Natural killer cell (primary cell): ENCODE measurements at regions not wholly inside any gene's neighbourhood (a gene's known extent, or its start where the extent isn't known, plus 50 kb on each side); places are given as distances from the start of the nearest gene placed in this dataset.

Source experiments
- ATAC-seq, 3 donors: fragments of 150-1000 bp in 2 of 3; fragments of 200-7000 bp in 1 of 3; cut with Tn5 transposase; 1 replicate in 1 of 3; 2 replicates in 2 of 3; pipeline ENCODE4 v1.10.0; 2021; ENCODE audit warnings: mild to moderate bottlenecking in 2 of 3, moderate library complexity in 2 of 3
- DNase-seq, 2 donors: peaks; one replicate each; pipeline versions ENCODE4 v3.0.0 to v3.0.0-alpha.2; 2013 to 2021; ENCODE audit warnings: mixed read lengths in 1 of 2
- H3K27ac ChIP-seq: one replicate; pipeline ENCODE4 v1.5.1; 2013; ENCODE audit warnings: mild to moderate bottlenecking, low read length
- H3K27me3 ChIP-seq: one replicate; pipeline ENCODE4 v1.6.1; 2013; ENCODE audit warnings: low read length; ENCODE audit not compliant: control insufficient read depth, insufficient read depth
- H3K36me3 ChIP-seq: one replicate; pipeline ENCODE4 v1.6.1; 2013; ENCODE audit warnings: low read length; ENCODE audit not compliant: control insufficient read depth, insufficient read depth
- H3K4me1 ChIP-seq: one replicate; pipeline ENCODE4 v1.6.1; 2013; ENCODE audit warnings: low read length; ENCODE audit not compliant: control insufficient read depth, insufficient read depth
- H3K4me3 ChIP-seq: one replicate; pipeline ENCODE4 v1.5.1; 2013; ENCODE audit warnings: low read length
- H3K9me3 ChIP-seq: one replicate; pipeline ENCODE4 v1.6.1; 2013; ENCODE audit warnings: low read length; ENCODE audit not compliant: control insufficient read depth, insufficient read depth
- H3K27ac Mint-ChIP-seq, 2 donors: one replicate each; pipeline ENCODE4 v1.8.0; 2022; ENCODE audit warnings: mild to moderate bottlenecking in 2 of 2, mixed read lengths in 2 of 2, moderate library complexity in 1 of 2
- H3K27me3 Mint-ChIP-seq, 2 donors: one replicate each; pipeline ENCODE4 v1.8.0; 2022; ENCODE audit warnings: low read depth in 2 of 2, mixed read lengths in 2 of 2
- H3K36me3 Mint-ChIP-seq: one replicate; pipeline ENCODE4 v1.8.0; 2022; ENCODE audit warnings: mixed read lengths
- H3K4me1 Mint-ChIP-seq, 2 donors: one replicate each; pipeline ENCODE4 v1.8.0; 2022; ENCODE audit warnings: mixed read lengths in 2 of 2
- H3K4me3 Mint-ChIP-seq: one replicate; pipeline ENCODE4 v1.8.0; 2022; ENCODE audit warnings: mild to moderate bottlenecking, moderate library complexity, mixed read lengths
- H3K9me3 Mint-ChIP-seq, 2 donors: one replicate each; pipeline ENCODE4 v1.8.0; 2022; ENCODE audit warnings: mixed read lengths in 2 of 2
- WGBS: methylation state at CpG from one replicate; pipeline ENCODE4 v1.1.7; 2013; ENCODE audit warnings: missing lambda C conversion rate; ENCODE audit not compliant: insufficient coverage; 5-methylcytosine and 5-hydroxymethylcytosine counted together
- intact Hi-C: fragments of 100-400 bp; cut with micrococcal nuclease; formaldehyde crosslinking; loops from one replicate; pipeline ENCODE4 v1.14.2; 2022
- TF ChIP-seq, protein P1 (sequence below): fragments of 200-600 bp; IDR thresholded peaks from one replicate; pipeline ENCODE4 v1.8.0; 2022; ENCODE audit warnings: antibody characterized with exemption

DNA sequence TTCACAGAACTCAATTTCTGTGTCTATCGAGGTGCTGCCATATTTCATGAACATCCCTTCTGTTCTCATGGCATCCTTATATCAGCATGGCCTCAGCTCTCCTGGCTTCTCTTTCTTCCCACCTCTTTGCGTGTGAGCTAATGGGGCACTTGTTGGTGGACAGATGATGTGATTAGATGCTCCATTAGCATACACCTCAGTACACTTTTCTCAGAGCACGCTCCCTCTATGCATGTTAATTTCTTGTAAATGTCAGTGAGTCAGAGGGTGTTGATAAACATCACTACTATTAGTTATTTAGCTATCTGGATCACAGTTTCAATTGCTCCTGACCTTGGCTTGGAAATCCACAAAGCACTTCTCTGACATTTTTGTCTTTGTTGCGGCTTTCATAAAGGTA, 159.4 kb downstream of the CD8B2 start:
- Histone ChIP-seq H3K9me3 (no peaks in the 10 kb centered on the region), H3K4me3 (no peak overlapping the region), H3K27me3 (no peaks in the 10 kb centered on the region), H3K4me1 (no peaks in the 10 kb centered on the region), H3K36me3 (no peaks in the 10 kb centered on the region), H3K27ac (no peak overlapping the region)
- DNase-seq (no peak), ATAC-seq (no peak)
- TF ChIP-seq, protein P1, sequence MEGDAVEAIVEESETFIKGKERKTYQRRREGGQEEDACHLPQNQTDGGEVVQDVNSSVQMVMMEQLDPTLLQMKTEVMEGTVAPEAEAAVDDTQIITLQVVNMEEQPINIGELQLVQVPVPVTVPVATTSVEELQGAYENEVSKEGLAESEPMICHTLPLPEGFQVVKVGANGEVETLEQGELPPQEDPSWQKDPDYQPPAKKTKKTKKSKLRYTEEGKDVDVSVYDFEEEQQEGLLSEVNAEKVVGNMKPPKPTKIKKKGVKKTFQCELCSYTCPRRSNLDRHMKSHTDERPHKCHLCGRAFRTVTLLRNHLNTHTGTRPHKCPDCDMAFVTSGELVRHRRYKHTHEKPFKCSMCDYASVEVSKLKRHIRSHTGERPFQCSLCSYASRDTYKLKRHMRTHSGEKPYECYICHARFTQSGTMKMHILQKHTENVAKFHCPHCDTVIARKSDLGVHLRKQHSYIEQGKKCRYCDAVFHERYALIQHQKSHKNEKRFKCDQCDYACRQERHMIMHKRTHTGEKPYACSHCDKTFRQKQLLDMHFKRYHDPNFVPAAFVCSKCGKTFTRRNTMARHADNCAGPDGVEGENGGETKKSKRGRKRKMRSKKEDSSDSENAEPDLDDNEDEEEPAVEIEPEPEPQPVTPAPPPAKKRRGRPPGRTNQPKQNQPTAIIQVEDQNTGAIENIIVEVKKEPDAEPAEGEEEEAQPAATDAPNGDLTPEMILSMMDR: no peak
- no peaks in the 10 kb centered on the region for H3K4me1 Mint-ChIP-seq
- H3K36me3 Mint-ChIP-seq: no peaks in the 10 kb centered on the region
- no peak overlapping the region for H3K27ac Mint-ChIP-seq
- no peaks in the 10 kb centered on the region for H3K27me3 Mint-ChIP-seq
- intact Hi-C loops: no loop called here
- no peak overlapping the region for H3K4me3 Mint-ChIP-seq
- 90% methylated on average over 2 of the region's 4 CpGs for WGBS
- no peaks in the 10 kb centered on the region for H3K9me3 Mint-ChIP-seq

DNA sequence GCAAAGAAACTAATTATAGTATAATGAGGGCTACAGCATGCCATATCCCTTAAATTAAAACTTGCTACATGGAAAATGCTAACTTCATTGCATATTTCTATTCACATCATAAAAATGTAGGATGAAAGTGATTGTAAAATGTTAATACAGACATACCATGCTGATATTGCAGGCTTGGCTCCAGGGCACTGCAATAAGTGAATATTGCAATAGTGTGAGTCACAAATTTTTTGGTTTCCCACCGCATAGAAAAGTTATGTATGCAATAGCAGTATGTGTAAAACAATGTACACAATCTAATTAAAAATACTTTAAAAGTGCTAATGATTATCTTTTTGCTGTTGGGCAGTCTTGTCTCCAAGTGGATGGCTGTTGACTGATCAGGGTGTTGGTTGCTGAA, 162.1 kb downstream of the CD8B2 start:
- Mint-ChIP-seq H3K4me1 (no peaks in the 10 kb centered on the region), H3K36me3 (no peaks in the 10 kb centered on the region), H3K27me3 (no peaks in the 10 kb centered on the region), H3K9me3 (peaks cover 0 to 2% of the 10 kb centered on the region in 2 donors), H3K27ac (no peak overlapping the region), H3K4me3 (no peak overlapping the region)
- DNase-seq (no peak), ATAC-seq (no peak)
- TF ChIP-seq, protein P1: no peak
- Histone ChIP-seq H3K27ac (no peak overlapping the region), H3K4me1 (no peaks in the 10 kb centered on the region), H3K27me3 (no peaks in the 10 kb centered on the region), H3K4me3 (no peak overlapping the region), H3K36me3 (no peaks in the 10 kb centered on the region), H3K9me3 (no peaks in the 10 kb centered on the region)
- intact Hi-C loops: no loop called here
- WGBS: no CpG with 5 or more reads among the region's 1 CpG

DNA sequence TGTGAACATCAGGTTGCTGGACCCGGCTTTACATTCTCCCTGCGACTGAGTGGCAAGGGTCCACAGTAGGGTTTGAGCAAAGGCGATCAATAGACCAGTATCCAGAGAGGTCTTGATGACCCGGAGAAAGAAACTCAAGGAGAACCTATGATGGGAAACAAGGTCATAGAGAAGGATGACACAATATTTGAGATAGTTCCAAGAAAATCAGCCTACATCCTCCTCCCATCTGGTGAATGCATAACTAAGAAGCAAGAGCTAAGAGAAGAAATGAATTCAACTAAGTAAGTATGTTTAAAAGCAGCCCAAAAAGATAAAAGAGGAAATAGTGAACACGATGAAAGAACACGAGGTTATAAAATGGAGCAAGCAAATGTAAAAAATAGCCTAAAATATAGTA, 166.3 kb downstream of the CD8B2 start:
- no peaks in the 10 kb centered on the region for H3K36me3 ChIP-seq
- no peaks in the 10 kb centered on the region for H3K9me3 ChIP-seq
- H3K27ac ChIP-seq: no peak overlapping the region
- no peaks in the 10 kb centered on the region for H3K36me3 Mint-ChIP-seq
- no peak for ATAC-seq
- H3K4me3 ChIP-seq: no peak overlapping the region
- intact Hi-C loops: no loop called here
- H3K4me1 ChIP-seq: no peaks in the 10 kb centered on the region
- H3K9me3 Mint-ChIP-seq: peaks cover 6 to 8% of the 10 kb centered on the region in 2 donors
- H3K27me3 Mint-ChIP-seq: no peaks in the 10 kb centered on the region
- DNase-seq: no peak
- H3K27me3 ChIP-seq: no peaks in the 10 kb centered on the region
- H3K4me1 Mint-ChIP-seq: no peaks in the 10 kb centered on the region
- TF ChIP-seq, protein P1: no peak
- no peak overlapping the region for H3K4me3 Mint-ChIP-seq
- WGBS: 94% methylated on average over 6 of the region's 6 CpGs
- no peak overlapping the region for H3K27ac Mint-ChIP-seq

DNA sequence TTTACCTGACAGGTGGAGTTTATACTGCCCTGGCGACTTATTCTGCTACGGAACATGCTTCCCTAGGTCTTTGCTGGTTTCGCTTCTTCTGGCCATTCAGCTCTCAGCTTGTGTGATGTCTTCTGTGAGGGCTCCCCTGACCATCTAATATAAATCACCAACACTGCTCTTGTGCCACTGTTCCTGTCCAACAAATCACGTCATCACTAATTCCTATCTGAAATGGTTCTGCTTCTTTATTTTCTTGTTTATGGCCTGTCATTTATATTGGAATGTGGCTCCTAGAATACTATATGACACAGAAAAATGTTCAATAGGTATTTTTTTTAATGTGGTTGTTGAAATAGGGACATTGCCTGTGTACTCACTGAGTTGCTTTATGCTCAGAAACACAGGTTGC, 171.5 kb downstream of the CD8B2 start:
- Histone ChIP-seq H3K9me3 (no peaks in the 10 kb centered on the region), H3K27ac (no peak overlapping the region), H3K4me3 (no peak overlapping the region), H3K27me3 (no peaks in the 10 kb centered on the region), H3K4me1 (no peaks in the 10 kb centered on the region), H3K36me3 (no peaks in the 10 kb centered on the region)
- no peaks in the 10 kb centered on the region for H3K27me3 Mint-ChIP-seq
- TF ChIP-seq, protein P1: no peak
- H3K4me1 Mint-ChIP-seq: no peaks in the 10 kb centered on the region
- H3K4me3 Mint-ChIP-seq: no peak overlapping the region
- H3K27ac Mint-ChIP-seq: no peak overlapping the region
- DNase-seq (no peak), ATAC-seq (no peak)
- intact Hi-C loops: no loop called here
- 97% methylated on average over 3 of the region's 4 CpGs for WGBS
- no peaks in the 10 kb centered on the region for H3K36me3 Mint-ChIP-seq
- H3K9me3 Mint-ChIP-seq: peaks cover 9 to 12% of the 10 kb centered on the region in 2 donors
